Ovary (tissue), 7 donors: ENCODE measurements at regions not wholly inside any gene's neighbourhood (a gene's known extent, or its start where the extent isn't known, plus 50 kb on each side); places are given as distances from the start of the nearest gene placed in this dataset.
"Not testable (repeated sequence)": the region's sequence is repeated elsewhere in the genome, so short reads cannot be mapped to it uniquely, and the experiment has no call there.

Source experiments
- DNase-seq, 5 donors: peaks; one replicate each; pipeline ENCODE4 v3.0.0-alpha.2; 2019 to 2020
- H3K27ac ChIP-seq, 2 donors: fragments of 200-600 bp; one replicate each; pipeline versions ENCODE4 v1.5.1 to v1.8.0; 2019 to 2022
- H3K27me3 ChIP-seq: fragments of 200-600 bp; one replicate; pipeline ENCODE4 v1.8.0; 2022
- H3K36me3 ChIP-seq: fragments of 200-600 bp; sonication (generic); one replicate; pipeline ENCODE4 v1.5.1; 2019
- H3K4me1 ChIP-seq: one replicate; pipeline ENCODE4 v1.8.1; 2013; ENCODE audit warnings: mild to moderate bottlenecking, moderate library complexity; ENCODE audit not compliant: insufficient read depth
- H3K4me3 ChIP-seq: fragments of 200-600 bp; sonication (generic); one replicate; pipeline ENCODE4 v1.5.1; 2017
- H3K9me3 ChIP-seq, 2 donors: fragments of 200-600 bp in 1 of 2; sonication (generic) in 1 of 2; one replicate each; pipeline versions ENCODE4 v1.5.1 to v1.8.1; 2013 to 2019; ENCODE audit warnings: mild to moderate bottlenecking in 1 of 2, moderate library complexity in 1 of 2
- EP300 ChIP-seq: sonication (generic); formaldehyde crosslinking; IDR thresholded peaks from one replicate; pipeline ENCODE4 v1.6.1; 2017; ENCODE audit warnings: antibody characterized with exemption
- POLR2A ChIP-seq: fragments of 450-650 bp; IDR thresholded peaks from one replicate; pipeline ENCODE4 v1.6.1; 2017; ENCODE audit warnings: antibody characterized with exemption, mild to moderate bottlenecking, moderate library complexity
- WGBS, 3 donors: extraction: QIAGEN DNeasy Blood & Tissue Kit in 1 of 3; methylation state at CpG; one replicate each; pipeline versions ENCODE4 v1.1.5 to v1.1.7; 2013 to 2017; 5-methylcytosine and 5-hydroxymethylcytosine counted together
- intact Hi-C, 4 donors: fragments of 100-400 bp; cut with DNase I; formaldehyde crosslinking; loops; one replicate each; pipeline versions ENCODE4 v1.11.0 to v1.15.1; 2022 to 2023
- TF ChIP-seq, protein P1 (sequence below), 3 donors: fragments of 450-650 bp in 2 of 3; fragments of 200-600 bp in 1 of 3; IDR thresholded peaks; one replicate each; pipeline versions ENCODE4 v1.5.1 to v1.8.0; 2016 to 2022; ENCODE audit warnings: antibody characterized with exemption in 3 of 3, mild to moderate bottlenecking in 1 of 3
- donor health status: DM: no; HTN: no; CAD: no; lungs with moderate emphysema.
- donor health status: DM: no; HTN: no; CAD: no.
- donor health status: Bipolar disorder and iron deficiency.
- donor health status: DM: no; HTN: no; CAD: no.
- donor health status: DM: yes; HTN: yes; CAD: no.

DNA sequence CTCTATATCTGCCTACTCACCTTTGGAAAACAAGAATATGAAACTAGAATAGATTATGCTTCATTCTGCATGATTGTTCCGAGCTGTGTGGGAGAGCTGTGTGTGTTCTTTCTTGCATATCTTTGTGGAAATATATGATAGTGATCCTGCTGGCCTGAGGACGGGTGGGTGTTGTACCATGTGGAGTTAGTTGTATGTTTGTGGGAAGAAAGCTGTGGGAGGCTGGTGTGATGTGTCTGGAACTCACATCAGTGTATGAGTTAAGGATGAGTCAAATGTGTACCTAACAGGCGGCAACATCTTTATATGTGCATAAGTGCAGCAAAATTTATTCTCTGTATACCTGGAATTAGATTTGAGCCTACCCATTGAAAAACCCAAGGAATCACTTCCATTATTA is 208.1 kb upstream of the ADGRL3 start:
- intact Hi-C loops, result no loop called here
- Histone ChIP-seq H3K36me3 (no peaks in the 10 kb centered on the region), H3K27ac (no peak overlapping the region), H3K27me3 (no peaks in the 10 kb centered on the region), H3K9me3 (no peaks in the 10 kb centered on the region), H3K4me3 (no peak overlapping the region), H3K4me1 (no peaks in the 10 kb centered on the region)
- 56 to 58% (median 58%) methylated on average over 3 of the region's 3 CpGs for WGBS, 3 donors
- no peak for TF ChIP-seq POLR2A
- TF ChIP-seq EP300, result no peak
- TF ChIP-seq, protein P1, sequence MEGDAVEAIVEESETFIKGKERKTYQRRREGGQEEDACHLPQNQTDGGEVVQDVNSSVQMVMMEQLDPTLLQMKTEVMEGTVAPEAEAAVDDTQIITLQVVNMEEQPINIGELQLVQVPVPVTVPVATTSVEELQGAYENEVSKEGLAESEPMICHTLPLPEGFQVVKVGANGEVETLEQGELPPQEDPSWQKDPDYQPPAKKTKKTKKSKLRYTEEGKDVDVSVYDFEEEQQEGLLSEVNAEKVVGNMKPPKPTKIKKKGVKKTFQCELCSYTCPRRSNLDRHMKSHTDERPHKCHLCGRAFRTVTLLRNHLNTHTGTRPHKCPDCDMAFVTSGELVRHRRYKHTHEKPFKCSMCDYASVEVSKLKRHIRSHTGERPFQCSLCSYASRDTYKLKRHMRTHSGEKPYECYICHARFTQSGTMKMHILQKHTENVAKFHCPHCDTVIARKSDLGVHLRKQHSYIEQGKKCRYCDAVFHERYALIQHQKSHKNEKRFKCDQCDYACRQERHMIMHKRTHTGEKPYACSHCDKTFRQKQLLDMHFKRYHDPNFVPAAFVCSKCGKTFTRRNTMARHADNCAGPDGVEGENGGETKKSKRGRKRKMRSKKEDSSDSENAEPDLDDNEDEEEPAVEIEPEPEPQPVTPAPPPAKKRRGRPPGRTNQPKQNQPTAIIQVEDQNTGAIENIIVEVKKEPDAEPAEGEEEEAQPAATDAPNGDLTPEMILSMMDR (IDR thresholded peaks at IDR 0.05), result no peak
- no peak for DNase-seq

DNA sequence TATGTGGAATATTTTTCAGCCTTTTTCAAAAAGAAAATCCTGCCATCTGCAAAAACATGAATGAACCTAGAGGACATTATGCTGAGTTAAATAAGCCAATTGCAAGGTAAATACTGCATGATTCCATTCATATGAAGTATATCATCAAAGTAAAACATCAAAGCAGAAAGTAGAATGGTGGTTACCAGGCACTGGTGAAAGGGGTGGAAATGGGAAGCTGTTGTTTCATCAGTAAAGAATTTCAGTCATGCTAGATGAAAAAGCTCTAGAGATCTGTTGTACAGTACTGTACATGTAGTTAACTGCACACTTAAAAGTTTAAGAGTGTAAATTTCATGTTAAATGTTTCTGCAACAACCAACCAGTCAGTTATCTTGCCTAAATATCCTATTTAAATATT is 196.8 kb upstream of the ADGRL3 start:
- no peaks in the 10 kb centered on the region for H3K36me3 ChIP-seq
- H3K4me1 ChIP-seq, result no peaks in the 10 kb centered on the region
- no peak overlapping the region for H3K27ac ChIP-seq
- no peak for DNase-seq
- no peak for TF ChIP-seq POLR2A
- no peaks in the 10 kb centered on the region for H3K27me3 ChIP-seq
- H3K4me3 ChIP-seq, result no peak overlapping the region
- no peaks in the 10 kb centered on the region for H3K9me3 ChIP-seq
- intact Hi-C loops, result no loop called here

DNA sequence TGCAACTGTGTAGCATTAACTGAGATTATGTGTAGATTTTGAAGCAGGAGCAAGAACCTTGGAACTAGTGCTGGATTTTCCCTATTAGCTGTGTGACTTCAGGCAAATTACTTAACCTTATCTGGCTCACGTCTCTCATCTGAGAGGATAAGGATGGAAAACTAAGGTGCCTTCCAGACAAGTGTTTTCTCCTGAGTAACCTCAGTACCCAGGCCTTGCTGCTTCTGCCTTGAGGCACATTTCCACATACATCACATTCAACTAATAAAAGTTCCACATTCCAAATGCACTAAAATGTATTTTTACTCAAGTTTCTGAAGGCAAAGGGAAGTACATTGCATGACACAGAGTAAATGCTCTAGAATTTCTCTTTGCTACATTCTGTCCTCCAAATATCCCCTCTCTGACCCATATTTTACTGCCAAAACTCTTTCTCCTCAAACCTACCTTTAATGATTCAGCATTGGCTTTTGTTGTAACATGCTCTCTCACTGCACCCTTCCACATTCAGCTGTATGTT is 195.4 kb upstream of the ADGRL3 start:
- 42 to 55% (median 46%) methylated on average over 1 of the region's 1 CpG for WGBS, 3 donors
- Histone ChIP-seq H3K9me3 (no peaks in the 10 kb centered on the region), H3K36me3 (no peaks in the 10 kb centered on the region), H3K27me3 (no peaks in the 10 kb centered on the region), H3K4me3 (no peak overlapping the region), H3K4me1 (no peaks in the 10 kb centered on the region), H3K27ac (no peak overlapping the region)
- no peak for DNase-seq
- no peak for TF ChIP-seq EP300
- TF ChIP-seq, protein P1 (IDR thresholded peaks at IDR 0.05), result no peak
- no peak for TF ChIP-seq POLR2A
- intact Hi-C loops, result no loop called here

DNA sequence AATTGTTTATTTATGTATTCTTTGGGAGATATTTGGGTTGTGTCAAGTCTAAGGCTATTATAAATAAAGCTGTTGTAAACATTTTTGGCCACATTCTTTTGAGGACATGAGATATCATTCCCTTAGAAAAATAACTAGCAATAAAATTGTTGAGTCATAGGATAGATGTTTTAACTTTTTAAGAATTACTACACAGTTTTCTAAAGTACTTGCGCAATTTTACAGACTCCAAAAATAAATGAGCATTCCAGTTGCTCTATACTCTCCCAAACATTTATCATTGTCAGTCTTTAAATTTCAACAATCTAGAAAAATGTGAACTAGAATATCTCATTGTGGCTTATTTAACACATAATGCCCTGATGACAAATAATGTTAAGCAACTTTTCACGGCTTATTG is 189.1 kb upstream of the ADGRL3 start:
- H3K27me3 ChIP-seq, result no peaks in the 10 kb centered on the region
- no peak for DNase-seq
- H3K36me3 ChIP-seq, result no peaks in the 10 kb centered on the region
- H3K4me3 ChIP-seq, result no peak overlapping the region
- H3K4me1 ChIP-seq, result no peaks in the 10 kb centered on the region
- no peaks in the 10 kb centered on the region for H3K9me3 ChIP-seq
- intact Hi-C loops, result no loop called here
- no peak overlapping the region for H3K27ac ChIP-seq
- TF ChIP-seq POLR2A (no peak), EP300 (no peak)
- TF ChIP-seq, protein P1 (IDR thresholded peaks at IDR 0.05), result no peak
- WGBS, 3 donors, result 77 to 90% (median 89%) methylated on average over 2 of the region's 2 CpGs

DNA sequence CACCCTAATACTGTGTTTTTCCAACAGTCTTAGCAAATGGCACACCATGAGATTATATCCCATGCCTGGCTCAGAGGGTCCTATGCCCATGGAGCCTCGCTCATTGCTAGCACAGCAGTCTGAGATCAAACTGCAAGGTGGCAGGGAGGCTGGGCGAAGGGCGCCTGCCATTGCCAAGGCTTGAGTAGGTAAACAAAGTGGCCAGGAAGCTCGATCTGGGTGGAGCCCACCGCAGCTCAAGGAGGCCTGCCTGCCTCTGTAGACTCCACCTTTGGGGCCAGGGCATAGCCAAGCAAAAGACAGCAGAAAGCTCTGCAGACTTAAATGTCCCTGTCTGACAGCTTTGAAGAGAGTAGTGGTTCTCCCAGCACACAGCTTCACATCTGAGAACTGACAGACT is 188.2 kb upstream of the ADGRL3 start:
- H3K27ac ChIP-seq, H3K4me3 ChIP-seq, H3K4me1 ChIP-seq, DNase-seq, H3K27me3 ChIP-seq, H3K9me3 ChIP-seq, intact Hi-C loops, H3K36me3 ChIP-seq: not testable (repeated sequence)
- WGBS, 3 donors, result 88 to 97% (median 90%) methylated on average over 5 of the region's 5 CpGs

DNA sequence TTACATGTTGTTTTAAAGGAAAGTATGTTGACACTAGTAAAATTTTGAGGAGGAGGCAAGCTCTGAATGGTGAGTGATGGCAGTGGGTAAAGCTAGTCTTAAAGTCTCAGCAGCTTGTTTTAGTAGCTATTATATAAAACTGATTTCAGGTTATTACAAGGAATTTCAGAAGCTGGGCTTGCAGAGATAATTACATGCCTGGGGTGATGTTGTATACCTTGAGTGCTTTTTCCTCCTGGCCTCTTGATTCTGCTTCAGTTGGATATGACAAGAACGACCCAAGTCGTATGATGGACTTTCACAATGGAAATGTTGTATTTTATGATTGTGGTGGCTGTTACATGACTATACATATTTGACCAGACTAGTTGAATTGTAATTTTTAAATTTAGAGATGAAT is 175.5 kb upstream of the ADGRL3 start:
- intact Hi-C loops, result no loop called here
- no peaks in the 10 kb centered on the region for H3K36me3 ChIP-seq

More for the DNA sequence above, 175.5 kb upstream of the ADGRL3 start:
- WGBS, 3 donors, result 88 to 92% (median 92%) methylated on average over 2 of the region's 2 CpGs
- Histone ChIP-seq H3K4me1 (no peaks in the 10 kb centered on the region), H3K27ac (no peak overlapping the region), H3K9me3 (no peaks in the 10 kb centered on the region), H3K4me3 (no peak overlapping the region), H3K27me3 (no peaks in the 10 kb centered on the region)
- no peak for DNase-seq
- no peak for TF ChIP-seq POLR2A
- TF ChIP-seq, protein P1 (IDR thresholded peaks at IDR 0.05), result no peak
- no peak for TF ChIP-seq EP300
